Activated T-cell treated with anti-CD3 and anti-CD28 coated beads, Interleukin-2, amount 50 U/mL, for 72 hours (primary cell): ENCODE measurements at regions not wholly inside any gene's neighbourhood (a gene's known extent, or its start where the extent isn't known, plus 50 kb on each side); places are given as distances from the start of the nearest gene placed in this dataset.

Experiments
- ATAC-seq, 2 donors: fragments of 150-1000 bp; cut with Tn5 transposase; replicated peaks in 1 of 2; 2 replicates each; pipeline ENCODE4 v1.10.0; 2021; ENCODE audit warnings: moderate library complexity in 2 of 2, mild to moderate bottlenecking in 1 of 2
- DNase-seq, 2 donors: peaks; one replicate each; pipeline ENCODE4 v3.0.0; 2021 to 2022; ENCODE audit warnings: mixed read lengths in 1 of 2
- H3K27ac Mint-ChIP-seq: one replicate; pipeline ENCODE4 v1.8.0; 2022; ENCODE audit warnings: mild to moderate bottlenecking, moderate library complexity, mixed read lengths
- H3K27me3 Mint-ChIP-seq: one replicate; pipeline ENCODE4 v1.8.0; 2022; ENCODE audit warnings: low read depth, mixed read lengths
- H3K36me3 Mint-ChIP-seq, 2 donors: one replicate each; pipeline ENCODE4 v1.8.0; 2022; ENCODE audit warnings: mixed read lengths in 2 of 2, mild to moderate bottlenecking in 1 of 2; ENCODE audit not compliant: insufficient read depth in 2 of 2
- H3K4me1 Mint-ChIP-seq: one replicate; pipeline ENCODE4 v1.8.0; 2022; ENCODE audit warnings: low read depth, mixed read lengths
- H3K4me3 Mint-ChIP-seq, 2 donors: one replicate each; pipeline ENCODE4 v1.8.0; 2022; ENCODE audit warnings: mild to moderate bottlenecking in 2 of 2, mixed read lengths in 2 of 2, moderate library complexity in 2 of 2
- H3K9me3 Mint-ChIP-seq, 2 donors: one replicate each; pipeline ENCODE4 v1.8.0; 2022; ENCODE audit warnings: mixed read lengths in 2 of 2

DNA sequence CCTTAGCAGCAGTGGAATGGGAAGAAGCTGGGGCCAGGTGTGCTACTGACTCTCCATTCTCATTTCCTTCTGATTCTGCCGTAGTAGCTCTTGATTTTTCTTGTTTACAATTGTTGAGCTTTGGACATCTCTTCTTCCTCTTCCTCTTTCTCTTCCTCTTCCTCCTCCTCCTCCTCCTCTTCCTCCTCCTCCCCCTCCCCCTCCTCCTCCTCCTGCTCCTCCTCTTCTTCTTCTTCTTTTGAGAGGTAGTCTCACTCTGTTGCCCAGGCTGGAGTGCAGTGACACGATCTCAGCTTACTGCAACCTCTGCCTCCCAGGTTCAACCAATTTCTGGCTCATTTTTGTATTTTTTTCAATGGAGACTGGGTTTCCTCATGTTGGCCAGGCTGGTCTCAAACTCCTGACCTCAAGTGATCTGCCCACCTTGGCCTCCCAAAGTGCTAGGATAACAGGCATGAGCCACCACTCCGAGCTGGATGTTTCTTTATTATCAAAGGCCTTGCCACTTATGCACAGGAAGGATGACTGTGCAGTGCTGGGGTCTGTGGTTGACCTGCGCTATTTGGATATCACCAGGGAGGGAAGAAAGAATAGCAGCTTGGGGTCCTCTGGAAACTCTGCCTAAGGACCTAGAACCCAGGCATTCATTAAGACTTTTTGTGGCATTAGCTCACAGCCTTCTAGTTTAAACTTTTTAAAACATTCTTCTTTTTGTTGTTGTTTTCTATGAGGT lies 127.8 kb upstream of the KCNJ16 start:
- Mint-ChIP-seq H3K27me3 (no peaks in the 10 kb centered on the region), H3K4me1 (no peaks in the 10 kb centered on the region), H3K4me3 (no peak overlapping the region), H3K36me3 (no peaks in the 10 kb centered on the region), H3K27ac (no peak overlapping the region), H3K9me3 (no peaks in the 10 kb centered on the region)
- ATAC-seq (no peak), DNase-seq (no peak)

DNA sequence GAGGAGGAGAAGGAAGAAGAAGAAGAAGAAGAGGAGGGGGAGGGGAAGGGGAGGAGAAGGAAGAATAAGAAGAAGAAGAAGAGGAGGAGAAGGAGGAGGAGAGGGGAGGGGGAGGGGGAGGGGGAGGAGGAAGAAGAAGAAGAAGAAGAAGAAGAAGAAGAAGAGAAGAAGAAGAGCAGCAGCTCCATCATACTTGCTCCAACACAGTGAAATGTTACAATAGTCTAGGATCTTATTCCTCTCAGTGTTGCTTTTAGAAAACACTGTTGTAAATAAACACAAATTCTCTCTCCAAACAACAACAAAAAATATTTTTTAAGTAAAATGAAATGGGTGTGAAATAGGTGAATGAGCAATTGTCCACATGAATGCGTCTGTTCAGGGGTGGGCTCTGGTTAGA lies 126.6 kb upstream of the KCNJ16 start:
- Mint-ChIP-seq H3K9me3 (no peaks in the 10 kb centered on the region), H3K4me3 (no peak overlapping the region), H3K27me3 (no peaks in the 10 kb centered on the region), H3K27ac (no peak overlapping the region), H3K4me1 (no peaks in the 10 kb centered on the region), H3K36me3 (no peaks in the 10 kb centered on the region)
- ATAC-seq (no peak), DNase-seq (no peak)

DNA sequence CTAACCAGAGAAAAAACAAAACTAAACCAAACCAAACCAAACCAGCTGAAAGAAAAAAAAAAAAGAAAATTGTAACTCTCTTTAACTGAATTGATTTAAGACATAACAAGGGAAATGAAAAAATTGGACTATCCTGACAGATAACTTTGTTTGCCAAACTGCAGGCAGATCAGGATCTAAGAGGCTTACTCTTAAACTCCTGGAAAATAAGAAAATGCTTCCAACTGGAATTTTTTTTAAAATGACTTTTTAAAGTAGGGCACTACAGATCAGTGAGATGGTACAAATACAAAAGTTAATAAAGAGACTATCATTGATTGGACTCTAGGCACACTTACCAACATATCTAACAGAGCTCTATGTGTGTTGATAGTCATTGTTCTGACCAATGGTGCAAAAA lies 125.5 kb upstream of the KCNJ16 start:
- ATAC-seq (no peak), DNase-seq (no peak)
- no peaks in the 10 kb centered on the region for H3K27me3 Mint-ChIP-seq
- no peaks in the 10 kb centered on the region for H3K36me3 Mint-ChIP-seq
- H3K4me1 Mint-ChIP-seq = no peaks in the 10 kb centered on the region
- H3K9me3 Mint-ChIP-seq = no peaks in the 10 kb centered on the region
- no peak overlapping the region for H3K4me3 Mint-ChIP-seq
- H3K27ac Mint-ChIP-seq = no peak overlapping the region

GRCh38 chr17:69949973-69950695 lies 124.9 kb upstream of the KCNJ16 start:
- ATAC-seq (no peak), DNase-seq (no peak)
- H3K9me3 Mint-ChIP-seq = no peaks in the 10 kb centered on the region
- no peaks in the 10 kb centered on the region for H3K36me3 Mint-ChIP-seq
- no peak overlapping the region for H3K4me3 Mint-ChIP-seq
- H3K27ac Mint-ChIP-seq = no peak overlapping the region
- H3K27me3 Mint-ChIP-seq = no peaks in the 10 kb centered on the region
- no peaks in the 10 kb centered on the region for H3K4me1 Mint-ChIP-seq

DNA sequence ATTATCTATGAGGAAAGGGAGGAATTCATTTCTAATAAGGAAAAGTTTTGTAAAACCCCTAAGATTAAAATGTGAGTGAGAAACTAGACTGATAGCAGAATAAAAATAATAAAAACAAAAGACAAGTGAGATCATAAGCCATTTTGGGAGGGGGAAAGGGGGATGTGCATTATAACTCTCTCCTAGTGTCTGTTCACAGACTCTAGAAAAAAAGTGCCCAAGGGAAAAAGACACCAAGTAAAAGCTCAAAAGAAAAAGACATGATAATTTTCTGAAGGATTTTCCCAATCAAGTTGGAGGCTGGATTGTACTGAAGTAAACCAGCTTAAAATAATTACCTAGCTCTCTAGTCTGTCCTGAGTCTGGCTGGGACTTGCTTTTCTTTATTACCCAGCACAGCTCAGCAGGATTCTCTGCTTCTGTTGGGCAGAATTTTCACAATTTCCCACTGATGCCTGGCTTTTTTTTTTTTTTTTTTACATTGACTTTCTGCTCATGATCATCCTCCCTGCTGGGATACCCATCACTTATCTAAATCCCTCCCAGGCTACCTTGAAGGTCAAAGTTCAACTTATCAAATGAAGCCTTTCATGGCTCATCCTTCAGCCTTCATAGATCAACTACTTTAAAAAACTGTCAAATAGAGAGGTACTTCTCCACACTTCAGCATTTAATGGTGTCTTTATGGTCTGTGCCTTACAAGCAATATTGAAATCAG lies 124.2 kb upstream of the KCNJ16 start:
- no peak for DNase-seq
- ATAC-seq = no peak
- Mint-ChIP-seq H3K36me3 (no peaks in the 10 kb centered on the region), H3K9me3 (no peaks in the 10 kb centered on the region), H3K4me1 (no peaks in the 10 kb centered on the region), H3K27ac (no peak overlapping the region), H3K27me3 (no peaks in the 10 kb centered on the region), H3K4me3 (no peak overlapping the region)

- ATAC-seq = no peak
Measured at GRCh38 chr17:69954241-69954925, 120.6 kb upstream of the KCNJ16 start.

GRCh38 chr17:69958063-69958462 lies 117.0 kb upstream of the KCNJ16 start:
- DNase-seq = no peak
- ATAC-seq = no peak
- H3K4me1 Mint-ChIP-seq = no peaks in the 10 kb centered on the region
- H3K9me3 Mint-ChIP-seq = peaks cover 0 to 6% of the 10 kb centered on the region in 2 donors
- no peak overlapping the region for H3K27ac Mint-ChIP-seq
- H3K27me3 Mint-ChIP-seq = no peaks in the 10 kb centered on the region
- no peak overlapping the region for H3K4me3 Mint-ChIP-seq
- H3K36me3 Mint-ChIP-seq = no peaks in the 10 kb centered on the region

More at GRCh38 chr17:69954241-69954925, 120.6 kb upstream of the KCNJ16 start:
- H3K27ac Mint-ChIP-seq = no peak overlapping the region
- H3K4me1 Mint-ChIP-seq = no peaks in the 10 kb centered on the region
- no peaks in the 10 kb centered on the region for H3K36me3 Mint-ChIP-seq
- no peak for DNase-seq
- peaks cover 0 to 6% of the 10 kb centered on the region in 2 donors for H3K9me3 Mint-ChIP-seq
- H3K4me3 Mint-ChIP-seq = no peak overlapping the region
- no peaks in the 10 kb centered on the region for H3K27me3 Mint-ChIP-seq

DNA sequence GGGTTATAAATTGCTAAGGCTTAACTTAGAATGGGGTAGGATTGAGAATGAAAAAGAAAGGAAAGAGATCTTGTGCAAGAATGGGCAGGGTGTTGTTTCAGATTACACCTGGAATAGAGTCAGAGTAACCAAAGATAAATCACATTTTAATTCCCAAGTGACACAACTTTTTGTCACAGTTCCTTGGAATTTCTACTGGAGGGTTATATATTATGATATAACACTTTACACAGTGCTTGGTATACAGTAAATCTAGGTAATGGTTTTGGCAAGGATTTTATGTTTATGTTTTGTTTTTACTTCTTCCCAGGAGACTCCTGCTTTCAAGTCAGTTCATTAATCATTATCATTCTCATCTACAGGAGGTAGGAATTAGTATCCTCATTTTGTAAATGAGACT lies 115.7 kb upstream of the KCNJ16 start:
- H3K36me3 Mint-ChIP-seq = no peaks in the 10 kb centered on the region
- H3K9me3 Mint-ChIP-seq = peaks cover 0 to 6% of the 10 kb centered on the region in 2 donors
- no peak for DNase-seq
- no peak for ATAC-seq
- H3K4me1 Mint-ChIP-seq = no peaks in the 10 kb centered on the region
- H3K27ac Mint-ChIP-seq = no peak overlapping the region
- no peak overlapping the region for H3K4me3 Mint-ChIP-seq
- H3K27me3 Mint-ChIP-seq = no peaks in the 10 kb centered on the region

GRCh38 chr17:69960755-69961154 lies 114.3 kb upstream of the KCNJ16 start:
- Mint-ChIP-seq H3K4me3 (no peak overlapping the region), H3K36me3 (no peaks in the 10 kb centered on the region), H3K27me3 (no peaks in the 10 kb centered on the region), H3K9me3 (peaks cover 0 to 6% of the 10 kb centered on the region in 2 donors), H3K4me1 (no peaks in the 10 kb centered on the region), H3K27ac (no peak overlapping the region)
- DNase-seq (no peak), ATAC-seq (no peak)

DNA sequence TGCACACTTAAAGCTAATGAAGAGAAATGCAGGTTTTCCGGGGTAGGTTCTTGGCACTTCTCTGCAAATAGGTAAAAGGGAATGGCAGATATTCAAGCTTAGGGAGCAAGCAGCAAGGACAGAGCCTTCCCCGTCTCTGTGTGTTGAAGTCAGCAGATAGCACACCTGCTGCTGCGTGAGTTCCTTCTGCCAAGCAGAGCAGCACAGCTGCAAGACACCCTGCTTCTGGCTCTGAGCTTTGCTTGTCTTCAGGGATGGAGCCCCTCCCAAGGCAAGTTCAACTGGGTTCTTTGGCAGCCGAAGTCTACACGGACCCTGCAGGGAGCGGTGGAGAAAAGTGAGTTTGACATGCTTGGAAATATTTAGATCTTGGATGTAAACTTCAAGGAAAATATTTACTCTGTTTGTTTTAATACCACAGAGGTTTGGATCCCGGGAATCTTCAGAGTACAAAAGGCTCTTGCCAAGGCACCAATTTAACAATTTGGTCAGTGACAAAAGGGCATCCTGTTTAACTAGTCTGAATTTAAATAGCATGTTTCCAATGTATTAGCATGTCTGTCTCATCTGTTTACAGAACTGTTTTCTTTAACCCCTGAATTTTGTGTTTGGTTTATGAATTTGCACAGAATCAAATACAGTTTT lies 113.4 kb upstream of the KCNJ16 start:
- Mint-ChIP-seq H3K36me3 (no peaks in the 10 kb centered on the region), H3K4me1 (no peaks in the 10 kb centered on the region)
- ATAC-seq = no peak

GRCh38 chr17:69962436-69962995 lies 112.5 kb upstream of the KCNJ16 start:
- DNase-seq = no peak
- Mint-ChIP-seq H3K27ac (no peak overlapping the region), H3K27me3 (no peaks in the 10 kb centered on the region), H3K9me3 (peaks cover 0 to 6% of the 10 kb centered on the region in 2 donors), H3K36me3 (no peaks in the 10 kb centered on the region), H3K4me3 (no peak overlapping the region), H3K4me1 (no peaks in the 10 kb centered on the region)
- no peak for ATAC-seq

More for the DNA sequence above, 113.4 kb upstream of the KCNJ16 start:
- Mint-ChIP-seq H3K27ac (no peak overlapping the region), H3K4me3 (no peak overlapping the region), H3K27me3 (no peaks in the 10 kb centered on the region), H3K9me3 (peaks cover 0 to 6% of the 10 kb centered on the region in 2 donors)
- DNase-seq = no peak

DNA sequence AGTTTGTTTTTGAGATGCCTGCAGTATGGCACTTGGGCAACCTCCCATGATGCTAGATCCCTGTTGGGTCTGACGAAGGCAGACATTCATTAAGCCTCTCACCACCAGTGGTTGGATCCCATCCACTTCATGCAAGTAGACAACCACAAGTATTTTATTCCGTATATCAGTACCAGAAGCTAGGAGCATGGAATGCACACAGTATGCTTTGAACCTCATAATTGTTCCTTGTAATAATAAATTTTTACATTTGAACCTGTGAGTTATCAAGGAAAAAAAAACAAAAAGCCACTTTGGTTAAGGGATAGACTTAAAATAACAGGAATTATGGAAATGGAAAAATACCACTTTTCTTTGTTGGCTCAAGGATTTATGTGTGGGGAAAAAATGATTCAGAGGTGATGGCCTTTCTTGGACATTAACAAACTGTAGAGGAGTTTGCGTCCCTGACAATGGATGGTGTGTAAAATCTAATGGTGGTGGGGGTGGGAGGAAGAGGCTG lies 107.1 kb upstream of the KCNJ16 start:
- DNase-seq (no peak), ATAC-seq (no peak)
- Mint-ChIP-seq H3K9me3 (peaks cover 1 to 2% of the 10 kb centered on the region in 2 donors), H3K4me1 (no peaks in the 10 kb centered on the region), H3K27me3 (no peaks in the 10 kb centered on the region), H3K36me3 (no peaks in the 10 kb centered on the region), H3K27ac (no peak overlapping the region), H3K4me3 (no peak overlapping the region)
